ENCODE measurements at regions not wholly inside any gene's neighbourhood (a gene's known extent, or its start where the extent isn't known, plus 50 kb on each side); places are given as distances from the start of the nearest gene placed in this dataset.

GRCh38 chr2:37560241-37560848, 111.1 kb downstream of the CDC42EP3 start:
- Histone ChIP-seq H3K36me3 (ENCODE audit: control insufficient read depth in 2 of 4, insufficient read depth in 4 of 4, low read length in 3 of 4) (no peaks in the 10 kb centered on the region), H3K23ac (ENCODE audit: insufficient read length) (no peak overlapping the region), H3K4ac (replicated peaks; ENCODE audit: insufficient read length, low read depth, low read length) (no peak overlapping the region), H2AK5ac (ENCODE audit: low read depth, low read length) (no peak overlapping the region), H4K5ac (ENCODE audit: insufficient read length, low read depth, low read length) (no peak overlapping the region), H2BK5ac (ENCODE audit: low read depth, low read length) (no peak overlapping the region), H3K27ac (ENCODE audit: low read depth, low read length) (no peak overlapping the region), H3K79me2 (ENCODE audit: control insufficient read depth in 1 of 2, insufficient read depth in 2 of 2, low read length in 2 of 2) (no peaks in the 10 kb centered on the region), H2BK20ac (ENCODE audit: low read length) (no peak overlapping the region), H3K9me3 (ENCODE audit: insufficient read depth in 2 of 2, low read depth in 1 of 2, low read length in 1 of 2) (0 out of 4 replicates have a peak, but pooled peaks cover 3 to 4% of the 10 kb centered on the region in 2 experiments), H3K14ac (ENCODE audit: insufficient read length) (no peak overlapping the region), H2BK12ac (ENCODE audit: low read depth, low read length) (no peak overlapping the region), H4K20me1 (replicated peaks in 1 of 2; ENCODE audit: control insufficient read depth in 1 of 2, insufficient read depth in 2 of 2, low read length in 2 of 2) (no peaks in the 10 kb centered on the region), H3K23me2 (ENCODE audit: low read depth, low read length) (no peaks in the 10 kb centered on the region), H2BK120ac (replicated peaks; ENCODE audit: low read depth, low read length) (no peak overlapping the region), H3K79me1 (ENCODE audit: low read depth, low read length) (no peaks in the 10 kb centered on the region), H3K18ac (ENCODE audit: extremely low read depth, low read length) (no peak overlapping the region), H3K4me3 (ENCODE audit: extremely low read depth in 1 of 4, insufficient read depth in 2 of 4, low read depth in 3 of 4, low read length in 4 of 4) (no peak overlapping the region), H2AFZ (ENCODE audit: low read length) (no peak overlapping the region), H3K4me2 (ENCODE audit: insufficient read depth in 1 of 2, low read depth in 2 of 2, low read length in 2 of 2) (no peak overlapping the region), H2BK15ac (ENCODE audit: low read length) (no peak overlapping the region), H4K91ac (replicated peaks; ENCODE audit: insufficient read length, low read length) (no peak overlapping the region), H3K56ac (replicated peaks; ENCODE audit: insufficient read length, low read depth, low read length) (no peak overlapping the region), H3K4me1 (replicated peaks in 1 of 4; ENCODE audit: control insufficient read depth in 3 of 4, insufficient read depth in 4 of 4, low read length in 3 of 4) (peaks cover 0 to 3% (median 0%) of the 10 kb centered on the region in 4 experiments; a peak in 1 of 7 replicates), H3K9ac (replicated peaks in 1 of 4; ENCODE audit: extremely low read depth in 1 of 4, low read depth in 3 of 4, low read length in 3 of 4) (no peak overlapping the region), H4K8ac (ENCODE audit: extremely low read depth, insufficient read depth, low read length) (no peak overlapping the region), H3K27me3 (replicated peaks in 1 of 4; ENCODE audit: control insufficient read depth in 3 of 4, extremely low read depth in 1 of 4, insufficient read depth in 3 of 4, low read length in 3 of 4) (no peaks in the 10 kb centered on the region)
- CTCF ChIA-PET (ENCODE audit: partially characterized antibody): interaction anchor here (0.7 to 1.0 kb wide), 2 partner anchors 9 to 25 kb away, joined by 3 read pairs; no protein-coding TSS in a partner anchor
- FAIRE-seq (no peak), DNase-seq (ENCODE audit: low read depth in 1 of 2, low spot score in 2 of 2) (no peak)
- 99% methylated on average over 5 of the region's 5 CpGs; no CpG with 5 or more reads in 1 of the 2 experiments for whole genome bisulfite sequencing, 2 experiments (ENCODE audit: extremely low coverage in 1 of 2, insufficient coverage in 1 of 2, insufficient read length in 1 of 2, insufficient replicate concordance in 2 of 2, low coverage in 1 of 2, low lambda C conversion rate in 2 of 2, missing lambda C conversion rate in 1 of 2)
- POLR2A ChIA-PET (ENCODE audit: partially characterized antibody): no interaction called here
- TF ChIP-seq, protein P1, sequence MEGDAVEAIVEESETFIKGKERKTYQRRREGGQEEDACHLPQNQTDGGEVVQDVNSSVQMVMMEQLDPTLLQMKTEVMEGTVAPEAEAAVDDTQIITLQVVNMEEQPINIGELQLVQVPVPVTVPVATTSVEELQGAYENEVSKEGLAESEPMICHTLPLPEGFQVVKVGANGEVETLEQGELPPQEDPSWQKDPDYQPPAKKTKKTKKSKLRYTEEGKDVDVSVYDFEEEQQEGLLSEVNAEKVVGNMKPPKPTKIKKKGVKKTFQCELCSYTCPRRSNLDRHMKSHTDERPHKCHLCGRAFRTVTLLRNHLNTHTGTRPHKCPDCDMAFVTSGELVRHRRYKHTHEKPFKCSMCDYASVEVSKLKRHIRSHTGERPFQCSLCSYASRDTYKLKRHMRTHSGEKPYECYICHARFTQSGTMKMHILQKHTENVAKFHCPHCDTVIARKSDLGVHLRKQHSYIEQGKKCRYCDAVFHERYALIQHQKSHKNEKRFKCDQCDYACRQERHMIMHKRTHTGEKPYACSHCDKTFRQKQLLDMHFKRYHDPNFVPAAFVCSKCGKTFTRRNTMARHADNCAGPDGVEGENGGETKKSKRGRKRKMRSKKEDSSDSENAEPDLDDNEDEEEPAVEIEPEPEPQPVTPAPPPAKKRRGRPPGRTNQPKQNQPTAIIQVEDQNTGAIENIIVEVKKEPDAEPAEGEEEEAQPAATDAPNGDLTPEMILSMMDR (IDR thresholded peaks at IDR 0.05; ENCODE audit: control extremely low read depth in 1 of 3, insufficient read depth in 1 of 3, low read depth in 1 of 3, low read length in 3 of 3): no peak
- TF ChIP-seq PHF8 (conservative IDR thresholded peaks at IDR 0.05; ENCODE audit: low read depth, low read length): no peak
- no peak for TF ChIP-seq CEBPB (IDR thresholded peaks at IDR 0.05; ENCODE audit: low read depth, low read length)
- TF ChIP-seq CHD1 (IDR thresholded peaks at IDR 0.05; ENCODE audit: low read depth, low read length): no peak
- TF ChIP-seq RNF2 (IDR thresholded peaks at IDR 0.05; ENCODE audit: borderline replicate concordance, low read depth, low read length, missing control alignments, poor library complexity, severe bottlenecking): no peak
- no peak for TF ChIP-seq SIN3A (conservative IDR thresholded peaks at IDR 0.05 in 1 of 2, IDR thresholded peaks at IDR 0.05 in 1 of 2; ENCODE audit: low read depth in 1 of 2, low read length in 2 of 2)
- no peak for TF ChIP-seq NRF1 (IDR thresholded peaks at IDR 0.05; ENCODE audit: low read depth, low read length)
- no peak for TF ChIP-seq BACH1 (IDR thresholded peaks at IDR 0.05; ENCODE audit: low read length)
- TF ChIP-seq EP300 (IDR thresholded peaks at IDR 0.05; ENCODE audit: borderline replicate concordance in 1 of 2, low read depth in 2 of 2, low read length in 2 of 2): no peak
- no peak for TF ChIP-seq GTF2F1 (IDR thresholded peaks at IDR 0.05; ENCODE audit: borderline replicate concordance, low read depth, low read length)

All from H1 (cell line).